Endothelial cell of umbilical vein (primary cell): ENCODE measurements at regions not wholly inside any gene's neighbourhood (a gene's known extent, or its start where the extent isn't known, plus 50 kb on each side); places are given as distances from the start of the nearest gene placed in this dataset.

ENCODE experiments used
- BruUV-seq: library from RNA; stranded (reverse); fragments of 400-500 nt; replicated peaks from 2 replicates; lab custom pipeline; 2021; lab: Mats Ljungman, UMichigan
- CTCF ChIA-PET: fragments of 300-600, 350-600 bp; sonication (Branson Sonifier 250); formaldehyde crosslinking; loops from one replicate; lab custom pipeline; 2021; ENCODE audit warnings: antibody characterized with exemption, inconsistent platforms; lab: Charles Lee
- POLR2A ChIA-PET: fragments of 300-600, 350-600 bp; sonication (Branson Sonifier 250); formaldehyde crosslinking; loops from one replicate; lab custom pipeline; 2021; ENCODE audit warnings: antibody characterized with exemption, inconsistent platforms; lab: Charles Lee
- DNase-seq: peaks from one replicate; pipeline ENCODE4 v3.0.0-alpha.2; 2011; ENCODE audit warnings: low read depth, low spot score
- FAIRE-seq: peaks from 2 replicates; lab custom pipeline; 2011; peaks lifted over from hg19 to GRCh38; lab: Jason Lieb, UNC
- H2AFZ ChIP-seq: 2 replicates; pipeline ENCODE4 v1.6.0; 2012; ENCODE audit warnings: low read depth, low read length, control low read depth, inconsistent platforms
- H3K27ac ChIP-seq: 2 replicates; pipeline ENCODE4 v1.5.1; 2011; ENCODE audit warnings: low read depth, mild to moderate bottlenecking, control low read depth, low read length, moderate library complexity; ENCODE audit not compliant: insufficient read depth
- H3K27me3 ChIP-seq, 2 experiments: 2 replicates each; pipeline versions ENCODE4 v1.6.0 to v1.6.1; 2011; ENCODE audit warnings: low read length in 2 of 2, mixed read lengths in 1 of 2; ENCODE audit not compliant: control insufficient read depth in 2 of 2, insufficient read depth in 2 of 2
- H3K36me3 ChIP-seq, 2 experiments: 2 replicates in 1 of 2; 3 replicates in 1 of 2; pipeline ENCODE4 v1.5.1; 2011; ENCODE audit warnings: low read length in 2 of 2, mild to moderate bottlenecking in 1 of 2, moderate library complexity in 1 of 2; ENCODE audit not compliant: control insufficient read depth in 2 of 2, insufficient read depth in 2 of 2; ENCODE audit errors: extremely low read depth in 1 of 2
- H3K4me1 ChIP-seq: 3 replicates; pipeline ENCODE4 v1.5.1; 2011; ENCODE audit warnings: mild to moderate bottlenecking, low read length; ENCODE audit not compliant: control insufficient read depth, insufficient read depth; ENCODE audit errors: extremely low read depth
- H3K4me2 ChIP-seq: 2 replicates; pipeline ENCODE4 v1.6.1; 2011; ENCODE audit warnings: low read length, control low read depth, mixed read lengths; ENCODE audit not compliant: insufficient read depth
- H3K4me3 ChIP-seq, 3 experiments: fragments of 200-600 bp in 1 of 3; sonication (generic), shearing (Covaris generic) in 1 of 3; replicated peaks in 1 of 3; 2 replicates each; pipeline ENCODE4 v1.5.1; 2011 to 2016; ENCODE audit warnings: control low read depth in 3 of 3, low read length in 3 of 3, mild to moderate bottlenecking in 2 of 3, inconsistent platforms in 1 of 3, low read depth in 1 of 3, moderate library complexity in 1 of 3; ENCODE audit not compliant: insufficient read depth in 1 of 3
- H3K79me2 ChIP-seq: 2 replicates; pipeline ENCODE4 v1.6.0; 2012; ENCODE audit warnings: low read length, inconsistent platforms; ENCODE audit not compliant: control insufficient read depth, insufficient read depth
- H3K9ac ChIP-seq: replicated peaks from 2 replicates; pipeline ENCODE3; 2011; ENCODE audit warnings: low read length, control low read depth; ENCODE audit not compliant: insufficient read depth; ENCODE audit errors: extremely low read depth
- H3K9me1 ChIP-seq: replicated peaks from 3 replicates; pipeline ENCODE4 v1.6.0; 2011; ENCODE audit warnings: mild to moderate bottlenecking, low read length; ENCODE audit not compliant: control insufficient read depth, insufficient read depth; ENCODE audit errors: extremely low read depth
- H3K9me3 ChIP-seq: replicated peaks from 2 replicates; pipeline ENCODE4 v1.5.1; 2012; ENCODE audit warnings: low read length, inconsistent platforms; ENCODE audit not compliant: control insufficient read depth, insufficient read depth
- H4K20me1 ChIP-seq: replicated peaks from 2 replicates; pipeline ENCODE3; 2011; ENCODE audit warnings: mild to moderate bottlenecking, low read length; ENCODE audit not compliant: control insufficient read depth, insufficient read depth; ENCODE audit errors: extremely low read depth
- EZH2 ChIP-seq: IDR thresholded peaks from 2 replicates; pipeline ENCODE4 v1.6.1; 2012; ENCODE audit warnings: borderline replicate concordance, low read depth, mild to moderate bottlenecking, moderate library complexity, low read length, inconsistent platforms; ENCODE audit not compliant: severe bottlenecking
- FOS ChIP-seq: IDR thresholded peaks from 2 replicates; pipeline ENCODE4 v1.6.1; 2011; ENCODE audit warnings: mild to moderate bottlenecking, low read length, moderate library complexity, borderline replicate concordance; ENCODE audit not compliant: insufficient read depth
- GATA2 ChIP-seq: IDR thresholded peaks from 2 replicates; pipeline ENCODE4 v1.7.0; 2011; ENCODE audit warnings: low read depth, mild to moderate bottlenecking, moderate library complexity, mixed read lengths, low read length; ENCODE audit not compliant: insufficient read length, insufficient read depth
- JUN ChIP-seq: IDR thresholded peaks from 2 replicates; pipeline ENCODE4 v1.6.1; 2011; ENCODE audit warnings: borderline replicate concordance, low read depth; ENCODE audit not compliant: insufficient read length, insufficient read depth
- MYC ChIP-seq: IDR thresholded peaks from one replicate; pipeline ENCODE4 v1.6.1; 2011; ENCODE audit warnings: mild to moderate bottlenecking, low read depth, low read length
- POLR2A ChIP-seq: IDR thresholded peaks from 2 replicates; pipeline ENCODE4 v1.6.1; 2012; ENCODE audit warnings: low read depth, mild to moderate bottlenecking, control low read depth, low read length
- POLR2AphosphoS5 ChIP-seq: IDR thresholded peaks from 2 replicates; pipeline ENCODE4 v1.6.1; 2012; ENCODE audit warnings: low read depth, mild to moderate bottlenecking, control low read depth, low read length, moderate library complexity; ENCODE audit not compliant: insufficient read depth
- dilution Hi-C: fragments of 300-500 bp; cut with MboI; formaldehyde crosslinking; loops from one replicate; pipeline ENCODE4 v1.15.0; 2019; ENCODE audit warnings: low sequenced_read_pairs; ENCODE audit not compliant: extremely low pct_ligation_motif_present
- intact Hi-C: fragments of 100-400 bp; cut with micrococcal nuclease; formaldehyde crosslinking; loops from one replicate; pipeline ENCODE4 v1.10.0; 2022
- TF ChIP-seq, protein P1 (sequence below): IDR thresholded peaks from 2 replicates; pipeline ENCODE4 v1.6.1; 2011; ENCODE audit not compliant: insufficient read depth, insufficient read length
- TF ChIP-seq, protein P2 (sequence below), 2 donors: IDR thresholded peaks; 1 replicate in 1 of 2; 2 replicates in 1 of 2; pipeline ENCODE4 v1.5.1; 2011; ENCODE audit warnings: low read length in 2 of 2, mild to moderate bottlenecking in 2 of 2, moderate library complexity in 2 of 2, control low read depth in 1 of 2, inconsistent platforms in 1 of 2, low read depth in 1 of 2; ENCODE audit not compliant: insufficient read depth in 1 of 2; ENCODE audit errors: extremely low read depth in 1 of 2

DNA sequence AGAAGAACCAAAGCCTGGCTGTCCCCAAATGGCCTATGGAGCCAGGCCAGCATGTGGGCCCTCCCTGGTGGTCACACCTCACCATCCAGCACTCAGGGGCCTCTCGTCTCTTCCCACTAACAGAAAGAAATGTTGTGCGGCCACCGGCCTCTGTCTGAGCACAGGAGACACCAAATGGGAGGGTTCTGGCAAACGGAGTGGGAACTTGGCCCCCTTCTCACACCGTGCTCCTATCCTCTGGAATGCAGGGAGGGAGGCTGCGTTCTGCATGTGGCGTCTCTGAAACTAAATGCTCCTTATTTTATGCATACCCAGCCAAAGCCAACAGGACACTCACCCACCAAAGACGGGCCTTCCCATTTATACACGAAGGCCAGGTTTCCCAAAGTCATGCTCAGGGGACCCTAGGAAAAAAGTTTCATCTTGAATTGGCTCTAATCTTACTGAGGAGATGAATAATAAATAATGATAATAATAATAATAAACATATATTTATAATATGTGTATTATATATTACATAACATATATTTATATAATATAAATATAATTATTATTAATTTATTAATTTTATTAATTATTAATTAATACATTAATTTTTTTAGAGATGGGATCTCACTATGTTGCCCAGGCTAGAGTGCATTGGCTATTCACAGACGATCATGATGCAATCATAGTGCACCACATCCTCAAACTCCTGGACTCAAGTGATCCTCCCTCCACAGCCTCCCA is 102.4 kb downstream of the FOXF2 start:
- dilution Hi-C loops, result no loop called here

More for the DNA sequence above, 102.4 kb downstream of the FOXF2 start:
- Histone ChIP-seq H3K27me3 (no peaks in the 10 kb centered on the region), H3K9me1 (no peaks in the 10 kb centered on the region), H3K4me2 (no peak overlapping the region), H3K27ac (no peak overlapping the region), H3K4me1 (no peaks in the 10 kb centered on the region), H2AFZ (no peak overlapping the region), H3K79me2 (no peaks in the 10 kb centered on the region), H3K4me3 (no peak overlapping the region), H4K20me1 (no peaks in the 10 kb centered on the region), H3K9me3 (no peaks in the 10 kb centered on the region), H3K36me3 (no peaks in the 10 kb centered on the region), H3K9ac (no peak overlapping the region)
- no TSS peak for BruUV-seq
- DNase-seq (no peak), FAIRE-seq (no peak)
- TF ChIP-seq EZH2 (no peak), FOS (no peak), MYC (no peak), POLR2A (no peak), POLR2AphosphoS5 (no peak), JUN (no peak), GATA2 (no peak)
- TF ChIP-seq, protein P1, sequence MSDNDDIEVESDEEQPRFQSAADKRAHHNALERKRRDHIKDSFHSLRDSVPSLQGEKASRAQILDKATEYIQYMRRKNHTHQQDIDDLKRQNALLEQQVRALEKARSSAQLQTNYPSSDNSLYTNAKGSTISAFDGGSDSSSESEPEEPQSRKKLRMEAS, result no peak
- TF ChIP-seq, protein P2, sequence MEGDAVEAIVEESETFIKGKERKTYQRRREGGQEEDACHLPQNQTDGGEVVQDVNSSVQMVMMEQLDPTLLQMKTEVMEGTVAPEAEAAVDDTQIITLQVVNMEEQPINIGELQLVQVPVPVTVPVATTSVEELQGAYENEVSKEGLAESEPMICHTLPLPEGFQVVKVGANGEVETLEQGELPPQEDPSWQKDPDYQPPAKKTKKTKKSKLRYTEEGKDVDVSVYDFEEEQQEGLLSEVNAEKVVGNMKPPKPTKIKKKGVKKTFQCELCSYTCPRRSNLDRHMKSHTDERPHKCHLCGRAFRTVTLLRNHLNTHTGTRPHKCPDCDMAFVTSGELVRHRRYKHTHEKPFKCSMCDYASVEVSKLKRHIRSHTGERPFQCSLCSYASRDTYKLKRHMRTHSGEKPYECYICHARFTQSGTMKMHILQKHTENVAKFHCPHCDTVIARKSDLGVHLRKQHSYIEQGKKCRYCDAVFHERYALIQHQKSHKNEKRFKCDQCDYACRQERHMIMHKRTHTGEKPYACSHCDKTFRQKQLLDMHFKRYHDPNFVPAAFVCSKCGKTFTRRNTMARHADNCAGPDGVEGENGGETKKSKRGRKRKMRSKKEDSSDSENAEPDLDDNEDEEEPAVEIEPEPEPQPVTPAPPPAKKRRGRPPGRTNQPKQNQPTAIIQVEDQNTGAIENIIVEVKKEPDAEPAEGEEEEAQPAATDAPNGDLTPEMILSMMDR (IDR thresholded peaks at IDR 0.05; ENCODE audit: extremely low read depth in 1 of 2, insufficient read depth in 1 of 2, low read depth in 1 of 2, low read length in 2 of 2), result no peak
- intact Hi-C loops, result no loop called here
- CTCF ChIA-PET, result no interaction called here
- POLR2A ChIA-PET, result no interaction called here
